Type B pancreatic cell (in vitro differentiated cells): ENCODE measurements at regions not wholly inside any gene's neighbourhood (a gene's known extent, or its start where the extent isn't known, plus 50 kb on each side); places are given as distances from the start of the nearest gene placed in this dataset.

Experiments used
- DNase-seq: peaks from one replicate; pipeline ENCODE4 v3.0.0; 2021; ENCODE audit warnings: mixed read lengths; ENCODE audit not compliant: unreplicated experiment; ENCODE audit errors: extremely low spot score
- H3K27ac Mint-ChIP-seq: 2 replicates; pipeline ENCODE4 v1.8.0; 2021; ENCODE audit warnings: mild to moderate bottlenecking, mixed read lengths
- H3K27me3 Mint-ChIP-seq: 2 replicates; pipeline ENCODE4 v1.8.0; 2021; ENCODE audit warnings: mixed read lengths
- H3K36me3 Mint-ChIP-seq: 2 replicates; pipeline ENCODE4 v1.8.0; 2021; ENCODE audit warnings: mixed read lengths
- H3K4me1 Mint-ChIP-seq: one replicate; pipeline ENCODE4 v1.8.0; 2021; ENCODE audit warnings: mixed read lengths; ENCODE audit not compliant: unreplicated experiment
- H3K4me3 Mint-ChIP-seq: 2 replicates; pipeline ENCODE4 v1.8.0; 2021; ENCODE audit warnings: mild to moderate bottlenecking, mixed read lengths
- H3K9me3 Mint-ChIP-seq: 2 replicates; pipeline ENCODE4 v1.8.0; 2021; ENCODE audit warnings: mixed read lengths
- TF ChIP-seq, protein P1 (sequence below): fragments of 200-600 bp; sonication (generic); conservative IDR thresholded peaks from 2 replicates; pipeline ENCODE4 v1.5.0; 2021; ENCODE audit warnings: antibody characterized with exemption, mild to moderate bottlenecking

DNA sequence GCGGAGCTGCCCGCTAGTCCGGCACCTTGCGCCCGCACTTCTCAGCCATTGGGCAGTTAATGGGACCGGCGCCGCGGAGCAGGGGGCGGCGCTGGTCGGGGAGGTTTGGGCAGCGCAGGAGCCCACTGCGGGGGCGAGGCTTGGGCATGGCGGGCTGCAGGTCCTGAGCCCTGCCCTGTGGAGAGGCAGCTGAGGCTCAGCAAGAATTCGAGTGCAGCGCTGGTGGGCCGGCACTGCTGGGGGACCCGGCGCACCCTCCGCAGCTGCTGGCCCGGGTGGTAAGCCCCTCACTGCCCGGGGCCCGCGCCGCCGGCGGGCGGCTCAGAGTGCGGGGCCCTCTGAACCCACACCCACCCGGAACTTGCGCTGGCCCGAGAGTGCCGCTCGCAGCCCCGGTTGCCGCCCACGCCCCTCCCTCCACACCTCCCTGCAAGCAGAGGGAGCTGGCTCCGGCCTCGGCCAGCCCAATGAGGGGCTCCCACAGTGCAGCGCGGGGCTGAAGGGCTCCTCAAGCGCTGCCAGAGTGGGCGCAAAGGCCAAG, 835.0 kb downstream of the TBL1XR1 start:
- Mint-ChIP-seq H3K4me3 (no peak overlapping the region), H3K9me3 (peaks cover 7% of the 10 kb centered on the region), H3K27me3 (no peaks in the 10 kb centered on the region), H3K4me1 (no peaks in the 10 kb centered on the region), H3K27ac (no peak overlapping the region), H3K36me3 (peaks cover 4% of the 10 kb centered on the region)
- DNase-seq: no peak
- TF ChIP-seq, protein P1, sequence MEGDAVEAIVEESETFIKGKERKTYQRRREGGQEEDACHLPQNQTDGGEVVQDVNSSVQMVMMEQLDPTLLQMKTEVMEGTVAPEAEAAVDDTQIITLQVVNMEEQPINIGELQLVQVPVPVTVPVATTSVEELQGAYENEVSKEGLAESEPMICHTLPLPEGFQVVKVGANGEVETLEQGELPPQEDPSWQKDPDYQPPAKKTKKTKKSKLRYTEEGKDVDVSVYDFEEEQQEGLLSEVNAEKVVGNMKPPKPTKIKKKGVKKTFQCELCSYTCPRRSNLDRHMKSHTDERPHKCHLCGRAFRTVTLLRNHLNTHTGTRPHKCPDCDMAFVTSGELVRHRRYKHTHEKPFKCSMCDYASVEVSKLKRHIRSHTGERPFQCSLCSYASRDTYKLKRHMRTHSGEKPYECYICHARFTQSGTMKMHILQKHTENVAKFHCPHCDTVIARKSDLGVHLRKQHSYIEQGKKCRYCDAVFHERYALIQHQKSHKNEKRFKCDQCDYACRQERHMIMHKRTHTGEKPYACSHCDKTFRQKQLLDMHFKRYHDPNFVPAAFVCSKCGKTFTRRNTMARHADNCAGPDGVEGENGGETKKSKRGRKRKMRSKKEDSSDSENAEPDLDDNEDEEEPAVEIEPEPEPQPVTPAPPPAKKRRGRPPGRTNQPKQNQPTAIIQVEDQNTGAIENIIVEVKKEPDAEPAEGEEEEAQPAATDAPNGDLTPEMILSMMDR: no peak

DNA sequence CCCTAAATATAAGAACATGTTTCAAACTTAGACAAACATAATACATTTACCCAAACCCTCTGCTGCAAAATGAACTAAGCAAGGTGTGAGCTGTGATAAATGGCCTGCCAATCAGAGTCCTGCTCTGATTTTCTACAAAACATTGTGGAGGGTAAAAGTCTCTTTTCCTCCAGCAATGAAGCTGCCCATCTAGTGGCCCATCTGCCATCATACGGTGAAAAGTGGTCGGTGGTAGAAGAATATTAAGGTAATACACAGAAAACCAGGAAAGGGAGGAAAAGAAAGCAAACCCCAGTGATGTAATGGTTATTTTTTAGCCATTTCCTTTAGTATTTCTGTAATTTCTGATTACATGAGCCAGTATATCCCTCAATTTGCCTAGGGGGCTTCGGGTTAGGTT, 838.1 kb downstream of the TBL1XR1 start:
- H3K4me3 Mint-ChIP-seq: no peak overlapping the region
- no peak overlapping the region for H3K27ac Mint-ChIP-seq
- DNase-seq: no peak
- peaks cover 4% of the 10 kb centered on the region for H3K36me3 Mint-ChIP-seq
- H3K9me3 Mint-ChIP-seq: peaks cover 7% of the 10 kb centered on the region
- no peaks in the 10 kb centered on the region for H3K27me3 Mint-ChIP-seq
- TF ChIP-seq, protein P1: peak; percentile 59
- H3K4me1 Mint-ChIP-seq: no peaks in the 10 kb centered on the region

DNA sequence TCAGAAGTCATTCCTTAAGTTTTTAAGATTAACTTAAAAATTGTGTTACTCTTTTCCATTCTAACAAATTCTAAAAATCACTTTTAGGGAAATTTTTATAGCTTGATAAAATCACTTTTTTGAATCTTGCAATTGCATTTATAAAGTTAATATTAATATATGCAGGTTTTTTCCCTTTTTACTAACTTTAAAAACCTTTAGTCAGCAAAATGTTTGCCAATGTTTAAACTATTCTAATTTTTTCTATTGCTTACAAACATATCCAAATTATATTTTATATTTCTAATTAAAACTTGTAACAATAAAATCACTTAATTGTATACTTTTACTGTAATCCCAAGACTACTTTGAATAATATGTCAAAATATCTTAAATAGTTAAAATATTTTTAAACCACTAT, 839.4 kb downstream of the TBL1XR1 start:
- no peak for DNase-seq
- TF ChIP-seq, protein P1: no peak
- H3K27me3 Mint-ChIP-seq: no peaks in the 10 kb centered on the region
- peaks cover 7% of the 10 kb centered on the region for H3K9me3 Mint-ChIP-seq
- H3K4me3 Mint-ChIP-seq: no peak overlapping the region
- no peak overlapping the region for H3K27ac Mint-ChIP-seq
- H3K4me1 Mint-ChIP-seq: no peaks in the 10 kb centered on the region
- no peaks in the 10 kb centered on the region for H3K36me3 Mint-ChIP-seq

DNA sequence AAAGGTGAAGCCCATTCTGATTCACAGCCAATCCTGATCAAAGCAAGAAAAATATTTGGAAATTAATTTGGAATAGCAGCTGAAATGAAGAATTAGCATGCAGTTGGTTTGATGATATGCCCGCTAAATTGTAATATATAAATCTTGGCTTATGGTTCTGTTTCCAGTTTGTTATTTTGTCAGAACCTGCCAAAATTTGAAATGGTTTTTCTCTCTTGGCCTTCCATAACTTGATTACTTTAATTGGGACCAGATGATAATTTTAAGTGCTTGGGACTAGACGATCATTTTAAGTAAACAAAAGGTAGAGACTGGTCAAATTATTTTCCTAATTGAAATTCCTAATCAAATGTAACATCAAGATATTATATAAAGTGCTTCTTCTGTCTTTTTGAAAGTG, 842.4 kb downstream of the TBL1XR1 start:
- no peaks in the 10 kb centered on the region for H3K36me3 Mint-ChIP-seq
- H3K4me1 Mint-ChIP-seq: no peaks in the 10 kb centered on the region
- TF ChIP-seq, protein P1: no peak
- no peak overlapping the region for H3K4me3 Mint-ChIP-seq
- no peak for DNase-seq
- H3K27me3 Mint-ChIP-seq: no peaks in the 10 kb centered on the region
- H3K9me3 Mint-ChIP-seq: peaks cover 5% of the 10 kb centered on the region
- H3K27ac Mint-ChIP-seq: no peak overlapping the region

DNA sequence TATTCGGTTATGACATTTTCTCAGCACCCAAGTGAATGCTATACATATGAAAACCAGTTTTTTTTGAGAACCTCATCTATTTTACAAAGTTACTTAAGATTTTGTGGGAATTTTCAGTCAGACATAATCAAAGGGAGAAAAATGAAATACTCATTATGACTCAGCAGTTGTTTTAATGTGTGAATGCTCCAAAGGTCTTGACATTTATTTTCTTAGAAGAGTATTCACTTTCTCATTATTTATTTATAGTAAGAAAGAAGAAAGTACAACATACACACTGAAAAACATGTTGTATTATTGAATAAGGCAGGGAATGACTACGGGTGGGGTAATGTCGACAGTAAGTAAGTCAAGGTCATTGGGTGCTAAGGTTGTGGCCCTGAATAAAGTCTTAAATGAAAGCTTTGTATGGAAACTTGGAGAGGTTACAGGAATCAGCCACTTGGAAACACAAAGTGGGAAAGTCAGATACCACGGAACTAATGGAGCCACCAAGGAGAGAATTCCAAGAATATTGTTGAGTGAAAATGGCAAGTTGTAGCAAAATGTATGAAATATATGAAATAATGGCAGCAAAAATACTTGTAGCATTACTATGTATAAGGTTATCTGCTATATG, 844.5 kb downstream of the TBL1XR1 start:
- H3K36me3 Mint-ChIP-seq: no peaks in the 10 kb centered on the region
- H3K27me3 Mint-ChIP-seq: no peaks in the 10 kb centered on the region
- H3K27ac Mint-ChIP-seq: no peak overlapping the region
- TF ChIP-seq, protein P1: no peak
- H3K4me3 Mint-ChIP-seq: no peak overlapping the region
- H3K4me1 Mint-ChIP-seq: no peaks in the 10 kb centered on the region
- H3K9me3 Mint-ChIP-seq: peaks cover 5% of the 10 kb centered on the region
- no peak for DNase-seq
